ENCODE measurements at regions not wholly inside any gene's neighbourhood (a gene's known extent, or its start where the extent isn't known, plus 50 kb on each side); places are given as distances from the start of the nearest gene placed in this dataset.

DNA sequence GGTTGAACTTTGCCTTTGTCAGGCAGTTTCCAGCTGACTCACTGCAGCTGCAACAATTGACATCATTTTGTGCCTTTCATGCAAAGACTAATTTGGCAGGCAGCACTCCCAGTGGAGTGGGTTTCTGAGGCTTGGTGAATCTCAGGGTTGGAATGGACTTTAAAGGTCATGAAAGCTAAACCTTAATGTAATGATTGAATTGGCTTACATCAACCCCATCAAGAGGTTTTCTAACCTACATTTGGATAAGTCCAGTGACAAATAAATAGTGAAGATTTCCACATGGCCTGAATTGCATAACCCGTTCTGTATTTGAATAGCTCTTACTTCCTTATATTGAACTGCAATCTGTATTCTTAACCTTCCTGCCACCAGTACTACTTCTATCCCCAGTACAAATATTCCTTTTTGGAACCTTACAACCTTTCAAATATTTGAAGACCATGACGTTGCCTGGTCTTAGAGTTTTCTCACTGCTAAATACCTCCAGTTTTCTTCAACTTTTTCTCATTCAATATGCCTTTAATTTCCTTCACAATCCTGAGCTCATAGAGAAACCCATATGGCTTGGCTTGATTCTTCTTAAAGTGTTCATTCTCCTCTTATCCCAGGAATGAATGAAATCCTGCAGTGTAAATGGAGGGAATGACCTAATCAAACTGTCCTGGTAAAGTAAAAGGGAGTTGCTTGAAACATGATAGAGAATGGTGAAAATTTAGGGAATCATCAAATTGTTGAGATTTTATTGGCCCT, 168.1 kb upstream of the NOVA1 start:
- no peak for DNase-seq (ENCODE audit: low read depth in 3 of 3)

DNA sequence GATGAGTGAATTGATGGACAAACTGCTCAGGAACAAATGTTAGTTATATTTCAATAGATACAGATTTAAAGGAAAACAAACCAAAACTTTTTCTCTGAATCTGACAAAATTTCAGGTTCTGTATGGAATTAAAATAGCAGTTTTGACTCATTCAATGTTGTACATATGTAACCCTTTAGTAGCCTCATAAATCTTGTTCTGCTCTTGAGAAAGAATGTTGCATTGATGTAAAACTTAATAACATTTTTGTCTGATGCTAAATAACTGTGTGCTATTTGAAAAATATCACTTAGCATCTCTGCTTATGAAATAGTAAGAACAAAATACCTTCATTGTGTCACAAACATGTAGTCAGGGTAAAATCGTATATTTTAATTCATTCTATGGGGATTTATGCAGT, 168.9 kb upstream of the NOVA1 start:
- no peak for DNase-seq (ENCODE audit: low read depth in 3 of 3)

DNA sequence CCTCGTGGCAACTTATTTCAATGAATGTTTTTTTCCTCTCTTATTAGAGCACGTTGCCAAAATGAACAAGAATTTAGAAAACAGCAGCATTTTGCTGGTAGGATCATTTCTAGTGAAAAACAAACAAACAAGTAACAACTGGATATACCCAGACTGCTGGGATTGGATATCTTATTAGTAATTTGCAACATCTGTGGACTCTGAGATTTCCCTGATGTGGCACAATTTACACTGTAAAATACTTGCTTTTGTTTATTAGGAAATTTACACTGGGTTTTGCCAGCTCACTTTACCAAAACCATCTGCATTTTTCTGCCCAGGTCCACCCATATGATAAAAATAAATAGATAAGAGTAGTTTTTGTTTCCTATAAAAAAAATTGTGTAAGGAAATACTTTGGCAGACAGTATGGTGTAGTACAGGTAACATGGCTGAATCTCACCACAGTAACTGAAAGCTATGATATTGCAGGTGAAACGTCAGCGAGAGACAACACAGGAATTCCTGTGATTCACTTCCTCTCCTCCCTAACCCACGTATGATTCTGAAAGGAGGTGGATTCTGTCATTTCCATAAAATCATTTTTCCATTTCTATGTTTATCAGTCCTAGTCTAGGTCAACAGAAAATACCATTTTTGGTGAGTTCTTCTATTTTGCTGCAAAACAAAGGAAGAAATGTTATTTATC, 176.2 kb upstream of the NOVA1 start:
- no peak for DNase-seq (ENCODE audit: low read depth in 3 of 3)

DNA sequence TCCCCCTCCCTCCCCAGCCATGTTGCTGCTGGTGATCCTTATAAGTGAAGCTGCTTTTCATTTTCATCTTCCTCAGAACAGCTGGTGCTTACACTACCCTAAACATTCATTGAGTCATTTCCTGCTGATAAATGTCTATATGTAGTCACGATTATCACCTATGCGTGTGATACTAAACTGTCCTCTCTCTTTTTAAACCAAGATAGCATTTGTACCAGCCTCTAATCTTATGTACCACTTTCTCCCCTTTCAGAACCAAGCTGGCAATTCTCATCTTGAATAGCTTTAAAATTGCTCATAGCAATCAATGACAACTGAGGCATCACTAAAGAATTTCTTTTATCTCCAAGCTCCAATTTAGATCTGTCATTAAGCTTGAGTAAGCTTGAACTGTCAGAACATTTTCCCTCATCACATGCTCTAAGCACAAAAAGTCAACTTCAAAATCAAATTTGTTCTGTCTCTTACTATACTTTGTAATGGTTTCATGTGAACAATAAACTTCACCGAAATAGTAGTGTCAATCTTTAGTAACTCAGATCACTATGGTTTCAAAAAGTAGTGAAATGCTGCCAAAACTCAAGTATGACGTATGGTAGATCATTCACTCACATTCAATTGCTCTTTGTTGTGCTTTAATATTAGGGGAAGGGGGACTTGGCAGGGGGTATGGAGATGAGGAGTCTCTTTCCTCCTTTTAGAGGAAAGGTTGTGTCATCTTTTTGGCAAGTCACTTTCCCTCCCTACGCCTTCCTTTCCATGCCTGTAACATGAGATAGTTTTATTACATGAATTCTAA, 178.1 kb upstream of the NOVA1 start:
- DNase-seq (ENCODE audit: low read depth in 3 of 3) = no peak

DNA sequence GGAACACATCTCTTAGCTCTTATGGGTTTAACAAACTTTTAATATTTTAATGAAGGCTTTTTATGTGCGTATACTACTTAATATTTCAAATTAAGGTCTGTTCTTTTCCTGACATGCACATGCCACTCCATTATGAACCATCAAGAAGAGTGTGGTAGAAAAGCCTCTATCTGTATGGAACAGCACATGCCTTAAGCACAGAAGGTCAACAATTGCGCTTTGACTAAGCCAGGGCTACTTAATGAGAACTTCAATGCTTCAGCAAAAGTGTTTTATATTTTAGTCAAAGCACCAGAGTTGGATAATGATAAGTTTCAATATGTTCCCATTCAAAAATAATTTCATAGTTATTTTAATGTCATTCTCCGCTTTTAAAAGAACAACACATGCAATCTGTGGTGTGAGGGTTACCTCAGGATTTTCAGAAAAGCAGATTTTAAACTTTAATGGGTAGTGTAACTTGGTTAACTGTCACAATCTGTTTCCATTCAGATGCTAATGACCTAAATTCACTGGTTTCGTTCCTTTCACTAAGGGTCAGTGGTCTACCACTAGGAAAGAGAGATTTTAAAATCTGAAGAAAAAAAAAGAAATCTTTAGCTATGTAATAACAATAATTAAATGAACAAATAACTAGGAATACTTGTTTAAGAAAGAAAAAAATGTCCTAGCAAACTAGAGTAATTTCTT, 193.4 kb upstream of the NOVA1 start:
- no peak for DNase-seq (ENCODE audit: low read depth in 3 of 3)

DNA sequence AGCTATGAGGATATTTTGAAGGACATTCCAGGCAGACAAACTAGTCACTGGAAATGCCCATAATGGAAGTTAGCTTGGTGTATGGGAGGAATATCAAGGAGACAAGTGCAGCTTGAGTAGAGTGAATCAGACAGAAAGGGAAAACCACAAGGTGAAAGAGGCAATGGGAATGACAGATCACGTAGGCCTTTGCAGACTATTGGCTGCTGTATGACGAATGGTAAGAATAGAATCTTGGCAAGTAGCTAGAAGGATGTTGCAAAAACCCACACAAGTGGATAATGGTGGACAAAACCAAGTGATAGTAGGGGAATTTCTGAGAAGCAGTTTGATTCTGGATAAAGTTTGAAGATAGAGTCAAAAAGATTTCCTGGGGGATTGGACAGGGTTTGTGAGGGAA, 196.9 kb upstream of the NOVA1 start:
- no peak for DNase-seq (ENCODE audit: low read depth in 3 of 3)

DNA sequence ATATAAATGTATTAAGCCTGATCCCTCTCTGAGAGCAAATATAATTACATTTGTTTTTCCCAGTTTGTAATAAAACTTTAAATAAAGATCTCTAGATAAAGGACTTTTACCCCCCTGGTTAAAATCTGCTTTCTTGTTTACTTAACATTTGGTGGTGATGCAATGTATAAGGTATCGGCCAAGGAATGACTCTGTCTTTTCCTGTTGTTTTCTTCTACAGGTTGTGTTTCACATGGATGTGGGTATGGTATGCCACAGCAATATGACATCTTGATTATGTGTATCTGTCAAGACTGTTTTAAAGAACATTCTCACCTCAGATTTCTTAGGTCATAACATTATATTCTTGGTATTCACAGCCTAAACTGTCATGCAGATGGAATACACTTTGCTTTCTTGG, 210.6 kb upstream of the NOVA1 start:
- no peak for DNase-seq (ENCODE audit: low read depth in 3 of 3)

DNA sequence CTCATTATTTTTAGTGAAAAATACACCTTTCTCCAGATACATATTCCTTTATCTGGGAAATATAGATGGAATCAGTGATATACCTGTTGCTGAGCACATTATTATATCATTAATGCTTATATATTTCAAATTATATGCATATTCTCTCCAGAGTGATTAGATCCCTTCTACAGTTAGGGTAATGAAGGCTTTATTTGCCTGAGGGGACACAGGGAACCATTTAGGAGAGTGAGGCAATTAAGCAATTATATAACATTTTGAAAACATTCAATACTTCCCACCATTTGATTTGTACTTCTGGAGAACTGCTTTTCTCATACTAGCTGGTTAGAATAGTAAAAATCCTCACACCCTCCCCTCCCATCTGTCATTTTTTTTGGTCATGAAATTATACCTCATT, 212.8 kb upstream of the NOVA1 start:
- no peak for DNase-seq (ENCODE audit: low read depth in 3 of 3)

DNA sequence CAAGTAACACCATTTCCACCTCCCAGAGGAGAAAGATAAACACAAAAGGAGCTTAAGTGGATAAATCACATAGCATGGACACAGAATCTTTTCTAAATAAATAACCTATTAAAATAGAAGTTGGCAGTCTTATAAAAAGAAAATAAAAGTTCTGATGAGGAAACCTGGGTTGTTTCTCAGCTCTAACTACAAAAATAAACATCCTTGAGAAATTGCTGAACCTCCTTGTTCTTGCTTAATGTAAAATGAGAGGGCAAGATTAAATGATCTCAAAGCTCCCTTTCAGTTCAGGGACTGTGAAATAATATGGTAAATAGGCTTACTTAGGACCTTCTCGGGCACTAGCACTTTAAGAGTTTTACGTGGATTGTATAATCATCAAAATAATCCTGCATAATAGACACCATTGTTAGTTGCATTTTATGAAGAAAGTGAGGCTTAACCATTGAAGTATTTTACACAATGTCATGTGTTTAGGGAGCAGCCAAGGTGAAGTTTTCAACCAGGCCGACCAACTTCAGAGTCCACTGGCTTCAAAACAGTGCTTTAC, 214.0 kb upstream of the NOVA1 start:
- no peak for DNase-seq (ENCODE audit: low read depth in 3 of 3)

DNA sequence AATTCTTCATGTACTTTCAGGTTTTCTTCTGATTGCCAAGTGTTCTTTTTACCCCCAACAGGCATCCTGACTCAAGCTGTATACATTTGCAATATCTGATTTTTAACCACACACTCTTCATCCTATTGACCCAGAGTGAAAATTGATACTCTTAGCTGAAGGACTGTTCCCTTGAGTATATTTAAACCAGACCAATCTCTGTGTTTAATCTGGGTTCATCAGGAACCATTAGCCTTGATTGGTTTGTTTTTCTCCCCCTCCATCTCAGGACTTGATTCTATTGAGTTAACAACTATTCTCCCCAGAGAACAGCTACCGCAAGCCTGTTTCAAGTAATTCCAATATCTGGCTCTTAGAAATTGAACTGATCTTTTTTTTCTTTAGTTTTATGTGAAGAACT, 222.3 kb upstream of the NOVA1 start:
- no peak for DNase-seq (ENCODE audit: low read depth in 3 of 3)

DNA sequence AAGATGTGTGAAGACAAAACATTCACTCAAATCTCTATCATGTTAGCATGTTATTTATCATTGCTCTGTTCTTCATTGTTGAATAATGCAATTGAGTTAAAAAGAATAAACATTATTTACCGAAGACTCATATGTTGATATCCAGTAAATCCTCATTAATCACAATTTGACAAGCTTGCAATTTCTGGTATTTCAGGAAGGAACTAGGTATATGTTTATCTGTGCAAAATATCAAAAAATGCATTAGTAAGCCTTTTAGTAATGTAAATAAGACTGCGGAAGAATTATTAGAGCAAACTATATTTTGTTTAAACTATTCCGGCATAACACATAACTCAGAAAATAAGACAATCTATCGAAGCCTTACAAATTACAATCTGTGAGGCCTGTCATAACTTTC, 222.7 kb upstream of the NOVA1 start:
- no peak for DNase-seq (ENCODE audit: low read depth in 3 of 3)

DNA sequence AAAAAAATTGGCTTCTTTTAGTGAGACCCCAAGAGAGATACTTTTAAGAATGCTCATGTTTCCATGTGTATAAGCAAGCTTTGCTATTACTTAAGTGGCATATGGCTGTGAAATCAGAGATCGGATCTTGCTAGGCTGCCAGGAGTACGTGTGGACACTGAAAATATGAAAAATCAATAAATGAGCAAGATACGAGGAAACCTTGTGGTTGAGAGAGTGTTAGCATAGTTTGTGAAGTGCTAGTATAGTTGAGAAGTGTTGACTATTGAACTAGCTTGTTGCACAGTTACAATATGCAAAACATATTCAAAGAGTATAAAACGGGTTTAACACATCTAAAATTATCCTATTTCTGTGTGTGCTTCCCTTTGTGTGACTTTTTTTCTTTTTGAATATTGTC, 230.9 kb upstream of the NOVA1 start:
- DNase-seq (ENCODE audit: low read depth in 3 of 3) = no peak

DNA sequence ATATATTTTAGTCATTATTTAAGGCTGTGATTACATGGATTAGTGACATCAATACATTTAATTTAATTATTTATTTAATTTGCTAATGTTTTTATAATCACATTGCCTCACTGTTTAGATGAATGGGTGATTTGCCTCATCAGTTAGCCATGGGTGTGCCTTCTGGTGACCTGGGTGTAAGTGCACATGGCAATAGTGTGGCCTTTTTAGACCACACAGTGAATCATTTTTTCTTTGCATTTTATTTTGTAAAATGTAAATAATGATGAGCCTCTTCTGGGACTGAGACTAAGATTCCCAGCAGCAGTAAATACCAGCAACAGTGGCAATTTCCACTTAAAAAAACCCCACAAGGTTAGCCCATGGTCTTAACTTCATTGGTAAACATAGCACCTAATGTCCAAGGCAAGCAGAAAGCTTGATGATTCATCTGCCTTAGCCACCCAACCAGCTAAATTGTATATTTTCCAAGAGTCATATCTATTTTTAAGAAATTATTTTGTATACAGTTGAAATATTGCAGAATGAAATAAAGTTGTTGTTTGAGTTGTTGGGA, 235.9 kb upstream of the NOVA1 start:
- no peak for DNase-seq (ENCODE audit: low read depth in 3 of 3)

DNA sequence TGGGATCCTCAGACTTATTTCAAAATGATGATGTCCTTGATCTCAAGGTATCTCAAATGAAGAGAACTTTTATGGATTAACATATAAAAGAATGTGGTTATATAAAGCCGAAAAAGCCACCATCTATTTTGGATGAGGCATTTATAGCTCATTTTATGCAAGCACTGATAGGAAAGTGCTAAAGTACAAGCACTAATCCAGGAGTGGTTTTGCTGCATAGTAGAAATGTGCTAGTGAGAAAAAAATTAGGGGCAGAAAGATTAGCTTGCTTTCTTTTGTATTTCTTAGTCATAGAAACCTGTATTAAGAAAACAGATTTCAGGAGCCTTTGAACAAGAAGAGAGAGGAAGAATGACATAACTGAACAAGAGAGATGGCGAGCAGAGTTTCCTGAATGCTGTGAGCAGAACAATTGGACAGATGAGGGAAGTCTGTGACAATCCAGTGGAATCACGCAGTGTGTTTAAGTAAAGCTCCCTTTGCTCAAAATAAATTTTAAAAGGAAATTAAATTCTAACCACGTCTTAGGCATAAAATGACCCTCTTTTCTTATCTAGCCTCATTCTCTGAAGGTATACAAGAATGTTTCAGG, 238.2 kb upstream of the NOVA1 start:
- DNase-seq (ENCODE audit: low read depth in 3 of 3) = no peak

DNA sequence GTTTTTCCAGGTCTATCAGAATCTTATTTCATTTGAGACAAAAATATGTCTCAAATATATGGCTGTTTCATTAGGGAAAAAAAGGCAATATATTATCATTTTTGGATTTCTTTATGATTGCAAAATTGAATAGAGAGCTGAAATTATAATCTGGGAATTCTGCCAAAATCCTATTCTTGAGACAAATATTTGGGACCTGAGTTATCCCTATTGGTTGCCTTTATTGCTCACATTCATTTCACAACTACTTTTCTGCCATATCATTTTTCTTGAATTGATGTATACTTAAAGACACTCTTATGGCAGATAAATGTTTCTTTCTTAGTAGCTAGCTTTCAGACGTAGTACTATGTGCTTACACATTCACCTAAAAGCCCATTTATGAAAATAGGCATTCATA, 241.6 kb upstream of the NOVA1 start:
- no peak for DNase-seq (ENCODE audit: low read depth in 3 of 3)

DNA sequence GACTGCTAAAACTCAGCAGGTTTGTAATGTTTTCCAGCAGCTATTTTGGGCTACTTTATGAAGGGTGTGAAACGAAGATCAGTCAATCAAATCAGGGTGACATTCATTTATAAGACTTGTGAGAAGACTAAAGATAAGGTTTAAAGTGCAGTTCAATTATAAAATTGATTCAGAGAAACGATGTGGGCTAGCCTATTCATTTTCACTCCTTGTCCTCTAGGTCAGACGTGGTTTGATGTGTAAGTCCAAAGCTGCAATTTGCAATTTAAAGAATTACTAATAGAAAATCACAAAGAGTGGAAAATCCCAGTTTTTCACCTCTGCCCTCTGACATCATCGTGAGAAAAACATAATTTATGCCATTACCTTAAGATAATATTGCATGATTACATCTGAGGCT, 243.5 kb upstream of the NOVA1 start:
- DNase-seq (ENCODE audit: low read depth in 3 of 3) = no peak

DNA sequence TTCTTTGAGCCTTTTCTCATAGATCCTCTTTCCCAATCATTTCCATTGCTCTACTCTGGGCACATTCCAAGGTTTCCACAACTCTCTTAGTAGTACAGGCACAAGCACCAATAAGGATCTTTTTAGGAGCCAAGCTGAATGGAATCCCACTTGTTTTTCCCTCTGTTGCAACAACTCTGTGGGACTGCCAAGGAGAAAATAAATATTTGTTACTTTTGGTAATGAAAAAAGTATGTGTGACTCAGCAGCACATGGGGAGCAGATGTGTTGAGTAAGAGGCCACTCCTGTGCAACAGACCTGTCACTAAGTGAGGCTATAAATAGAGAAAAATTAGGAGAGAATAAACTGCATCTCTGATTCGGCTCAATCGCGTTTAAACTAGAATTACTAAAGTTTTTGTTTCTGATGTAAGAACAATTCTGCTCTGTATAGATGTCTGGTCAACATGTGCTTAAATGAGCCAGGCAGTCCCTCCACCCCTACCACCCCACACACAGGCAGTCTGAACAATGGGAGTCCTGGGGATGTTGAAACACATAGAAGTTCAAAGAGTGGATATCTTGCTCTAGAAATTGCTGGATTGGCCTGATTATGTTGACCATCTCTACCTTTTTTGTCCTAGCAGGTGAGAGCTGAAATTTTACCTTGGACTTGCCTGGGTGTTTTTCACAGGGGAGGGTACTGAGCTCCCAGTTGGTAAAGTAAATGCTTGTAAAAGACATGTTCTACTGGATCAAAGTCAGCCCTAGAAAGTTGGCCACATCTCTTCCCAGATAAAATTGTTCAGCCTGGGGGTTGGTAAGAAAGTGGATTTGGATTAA, 244.3 kb upstream of the NOVA1 start:
- DNase-seq (ENCODE audit: low read depth in 3 of 3) = no peak

DNA sequence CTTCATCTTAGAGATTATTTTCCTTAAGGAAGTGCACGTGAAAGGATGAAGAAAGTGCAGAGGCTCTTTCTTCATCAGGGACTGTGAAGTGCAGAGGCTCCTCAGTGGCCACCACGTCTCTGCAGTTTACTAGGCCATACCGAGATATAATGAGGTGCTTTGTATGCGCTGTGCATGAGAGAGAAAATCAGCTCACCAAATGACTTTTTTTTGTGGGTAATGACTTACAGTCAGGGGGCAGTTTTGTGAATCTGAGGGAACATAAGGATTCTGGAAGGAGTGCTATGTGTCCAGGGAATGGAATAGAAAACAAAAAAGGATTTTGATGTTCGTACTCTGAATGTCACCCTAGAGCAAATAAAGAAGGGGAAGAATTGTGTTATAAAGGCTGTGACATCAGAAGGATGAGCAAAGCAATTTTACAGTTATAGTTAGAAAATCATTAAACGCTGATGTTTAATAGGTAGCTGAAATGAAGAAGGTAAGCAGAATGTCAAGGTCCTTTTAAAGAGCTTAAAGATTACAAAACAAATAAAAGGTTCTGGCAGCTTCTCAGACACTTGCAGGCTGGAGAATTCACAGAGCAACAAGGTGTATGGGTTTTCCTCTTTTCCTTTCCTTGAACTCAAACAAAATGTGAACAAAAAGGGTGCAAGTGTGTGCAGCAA, 247.5 kb upstream of the NOVA1 start:
- no peak for DNase-seq (ENCODE audit: low read depth in 3 of 3)

DNA sequence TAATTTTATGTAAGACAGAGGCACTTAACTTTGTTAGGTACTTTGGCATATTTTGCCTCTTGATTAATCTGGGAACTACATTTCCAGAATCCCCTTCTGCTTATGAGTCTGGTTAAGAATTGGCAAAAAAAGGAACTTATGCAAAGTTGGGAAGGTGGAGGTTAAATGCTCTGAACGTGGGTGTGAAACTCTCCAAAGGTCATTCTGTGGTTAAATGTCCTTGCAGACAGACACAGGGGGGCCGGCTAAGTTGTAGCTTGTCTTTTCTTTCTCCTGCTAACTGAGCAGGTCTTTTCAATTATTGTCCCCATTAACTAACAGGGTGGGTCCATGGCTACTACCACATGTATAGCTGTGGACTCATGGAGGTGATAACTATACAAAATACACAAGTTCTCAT, 248.6 kb upstream of the NOVA1 start:
- no peak for DNase-seq (ENCODE audit: low read depth in 3 of 3)

DNA sequence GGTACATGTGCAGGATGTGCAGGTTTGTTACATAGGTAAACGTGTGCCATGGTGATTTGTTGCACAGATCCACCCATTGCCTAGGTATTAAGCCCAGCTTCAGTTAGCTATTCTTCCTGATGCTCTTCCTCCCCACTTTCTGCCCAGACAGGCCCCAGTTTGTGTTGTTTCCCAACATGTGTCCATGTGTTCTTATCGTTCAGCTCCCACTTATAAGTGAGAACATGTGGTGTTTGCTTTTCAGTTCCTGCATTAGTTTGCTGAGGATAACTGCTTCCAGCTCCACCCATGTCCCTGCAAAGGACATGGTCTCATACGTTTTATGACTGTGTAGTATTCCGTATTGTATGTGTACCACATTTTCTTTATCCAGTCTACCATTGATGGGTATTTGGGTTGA, 251.7 kb upstream of the NOVA1 start:
- no peak for DNase-seq (ENCODE audit: low read depth in 3 of 3)

Measured in stimulated activated CD4-positive, alpha-beta T cell treated with anti-CD3 and anti-CD28 coated beads, TNF-alpha, amount 100 ng/mL, for 24 hours (primary cell).